GM12878 (cell line): ENCODE measurements at regions not wholly inside any gene's neighbourhood (a gene's known extent, or its start where the extent isn't known, plus 50 kb on each side); places are given as distances from the start of the nearest gene placed in this dataset.
"Not testable (repeated sequence)": the region's sequence is repeated elsewhere in the genome, so short reads cannot be mapped to it uniquely, and the experiment has no call there.

Source experiments
- ATAC-seq: fragments of 200-7000 bp; cut with Tn5 transposase; 3 replicates; pipeline ENCODE4 v1.9.1; 2020; ENCODE audit warnings: mild to moderate bottlenecking, moderate library complexity
- BruUV-seq: library from RNA; stranded (reverse); fragments of 400-500 nt; replicated peaks from 2 replicates; lab custom pipeline; 2021; lab: Mats Ljungman, UMichigan
- CTCF ChIA-PET: fragments of 300-600 bp; sonication (Branson Sonifier 250); formaldehyde crosslinking; extraction: SDS; loops from one replicate; lab custom pipeline; 2021; ENCODE audit warnings: inconsistent platforms; lab: Yijun Ruan, JAX
- POLR2A ChIA-PET: fragments of 350-600 bp; formaldehyde crosslinking; extraction: SDS; loops from one replicate; lab custom pipeline; 2021; ENCODE audit warnings: inconsistent platforms; lab: Charles Lee
- RAD21 ChIA-PET: fragments of 300-600 bp; sonication (Branson Sonifier 250); formaldehyde crosslinking; loops from one replicate; lab custom pipeline; 2023; ENCODE audit warnings: antibody characterized with exemption; ENCODE audit not compliant: unreplicated experiment; lab: Charles Lee
- SMC1A ChIA-PET: fragments of 300-600 bp; sonication (Branson Sonifier 250); formaldehyde crosslinking; loops from one replicate; lab custom pipeline; 2023; ENCODE audit not compliant: unreplicated experiment, uncharacterized antibody; lab: Charles Lee
- DNase-seq: peaks from one replicate; pipeline ENCODE4 v3.0.0-alpha.2; 2011; ENCODE audit warnings: low read depth, low spot score
- FAIRE-seq: peaks from 3 replicates; lab custom pipeline; 2011; peaks lifted over from hg19 to GRCh38; lab: Jason Lieb, UNC
- H2AFZ ChIP-seq: 2 replicates; pipeline ENCODE4 v1.6.0; 2011; ENCODE audit warnings: low read depth, low read length, control low read depth; ENCODE audit not compliant: control insufficient read depth
- H3K27ac ChIP-seq: 2 replicates; pipeline ENCODE4 v1.5.1; 2011; ENCODE audit warnings: control low read depth; ENCODE audit not compliant: control insufficient read depth, insufficient read depth
- H3K27me3 ChIP-seq, 2 experiments: replicated peaks in 1 of 2; 2 replicates each; pipeline versions ENCODE4 v1.6.0 to v1.6.1; 2011; ENCODE audit warnings: low read length in 1 of 2; ENCODE audit not compliant: control insufficient read depth in 2 of 2, insufficient read depth in 2 of 2
- H3K36me3 ChIP-seq, 2 experiments: 2 replicates each; pipeline ENCODE4 v1.5.1; 2011; ENCODE audit warnings: low read length in 1 of 2; ENCODE audit not compliant: control insufficient read depth in 2 of 2, insufficient read depth in 2 of 2
- H3K4me1 ChIP-seq: 2 replicates; pipeline ENCODE4 v1.6.1; 2011; ENCODE audit warnings: mild to moderate bottlenecking, low read length, moderate library complexity, mixed read lengths; ENCODE audit not compliant: control insufficient read depth, insufficient read depth
- H3K4me2 ChIP-seq: 2 replicates; pipeline ENCODE4 v1.6.0; 2011; ENCODE audit warnings: control low read depth; ENCODE audit not compliant: control insufficient read depth, insufficient read depth
- H3K4me3 ChIP-seq: fragments of 200-600 bp; sonication (generic); 2 replicates; pipeline ENCODE4 v1.5.1; 2016
- H3K79me2 ChIP-seq: 2 replicates; pipeline ENCODE4 v1.6.0; 2011; ENCODE audit warnings: low read length; ENCODE audit not compliant: control insufficient read depth, insufficient read depth
- H3K9ac ChIP-seq: 2 replicates; pipeline ENCODE4 v1.8.0; 2011; ENCODE audit warnings: low read length, control low read depth, mixed read lengths; ENCODE audit not compliant: control insufficient read depth, insufficient read depth
- H3K9me3 ChIP-seq: replicated peaks from 3 replicates; pipeline ENCODE4 v1.5.1; 2011; ENCODE audit warnings: mild to moderate bottlenecking, low read length; ENCODE audit not compliant: control insufficient read depth, insufficient read depth
- H4K20me1 ChIP-seq: 2 replicates; pipeline ENCODE4 v1.6.0; 2011; ENCODE audit not compliant: control insufficient read depth, insufficient read depth
- WGBS: methylation state at CpG from one replicate; pipeline ENCODE4 v1.1.6; 2016; ENCODE audit warnings: low lambda C conversion rate; ENCODE audit not compliant: insufficient replicate concordance, insufficient coverage; ENCODE audit errors: missing lambda C conversion rate; 5-methylcytosine and 5-hydroxymethylcytosine counted together
- in situ Hi-C: fragments of 300-500 bp; cut with MboI; formaldehyde crosslinking; loops from 9 replicates; pipeline ENCODE4 v1.14.3; 2018; ENCODE audit warnings: mixed read lengths
- intact Hi-C: fragments of 100-400 bp; cut with micrococcal nuclease; formaldehyde crosslinking; loops from one replicate; pipeline ENCODE4 v1.14.2; 2022; ENCODE audit not compliant: unreplicated experiment

- POLR2A ChIA-PET, FAIRE-seq: not testable (repeated sequence)
Measured at GRCh38 chr21:14281188-14281900, 65.4 kb downstream of the RBM11 start.

More at GRCh38 chr21:14281188-14281900, 65.4 kb downstream of the RBM11 start:
- H3K9ac ChIP-seq, H3K79me2 ChIP-seq, BruUV-seq, H2AFZ ChIP-seq, H3K27ac ChIP-seq, DNase-seq, RAD21 ChIA-PET, H3K4me2 ChIP-seq, H4K20me1 ChIP-seq, H3K4me3 ChIP-seq, in situ Hi-C loops, SMC1A ChIA-PET, H3K27me3 ChIP-seq, H3K36me3 ChIP-seq, ATAC-seq, CTCF ChIA-PET, H3K9me3 ChIP-seq, H3K4me1 ChIP-seq: not testable (repeated sequence)
- 7% methylated on average over 11 of the region's 11 CpGs for WGBS
- intact Hi-C loops: loop anchor here (10.0 kb wide), 1 partner anchor 1183 kb away; no protein-coding TSS in a partner anchor
